ENCODE measurements at regions not wholly inside any gene's neighbourhood (a gene's known extent, or its start where the extent isn't known, plus 50 kb on each side); places are given as distances from the start of the nearest gene placed in this dataset.

GRCh38 chr5:105696440-105696839, 1974.3 kb downstream of the EFNA5 start:
- BruUV-seq (replicated peaks) = no TSS peak
- Histone ChIP-seq H3K9me1 (replicated peaks; ENCODE audit: control insufficient read depth, extremely low read depth, insufficient read depth, low read length) (no peaks in the 10 kb centered on the region), H3K9me3 (replicated peaks; ENCODE audit: control insufficient read depth, insufficient read depth, low read length) (no peaks in the 10 kb centered on the region), H3K4me2 (ENCODE audit: insufficient read depth, low read length) (no peak overlapping the region), H4K20me1 (replicated peaks; ENCODE audit: control insufficient read depth, extremely low read depth, insufficient read depth, low read length) (no peaks in the 10 kb centered on the region), H3K36me3 (ENCODE audit: control insufficient read depth in 2 of 2, extremely low read depth in 1 of 2, insufficient read depth in 2 of 2, low read length in 2 of 2) (no peaks in the 10 kb centered on the region), H3K27ac (ENCODE audit: insufficient read depth, low read depth, low read length) (no peak overlapping the region), H2AFZ (ENCODE audit: low read depth, low read length) (no peak overlapping the region), H3K4me1 (ENCODE audit: control insufficient read depth, extremely low read depth, insufficient read depth, low read length) (no peaks in the 10 kb centered on the region), H3K27me3 (ENCODE audit: control insufficient read depth in 2 of 2, insufficient read depth in 2 of 2, low read length in 2 of 2) (no peaks in the 10 kb centered on the region), H3K4me3 (replicated peaks in 1 of 3; ENCODE audit: insufficient read depth in 1 of 3, low read depth in 1 of 3, low read length in 3 of 3) (no peak overlapping the region), H3K79me2 (ENCODE audit: control insufficient read depth, insufficient read depth, low read length) (no peaks in the 10 kb centered on the region), H3K9ac (replicated peaks; ENCODE audit: extremely low read depth, insufficient read depth, low read length) (no peak overlapping the region)
- dilution Hi-C loops (cut with MboI; ENCODE audit: extremely low pct_ligation_motif_present, low sequenced_read_pairs) = no loop called here
- ChIA-PET POLR2A (no interaction called here), CTCF (no interaction called here)
- FAIRE-seq (no peak), DNase-seq (ENCODE audit: low read depth, low spot score) (no peak)
- intact Hi-C loops (cut with micrococcal nuclease) = no loop called here
- no peak for TF ChIP-seq CTCF (IDR thresholded peaks at IDR 0.05; ENCODE audit: extremely low read depth in 1 of 2, insufficient read depth in 1 of 2, low read depth in 1 of 2, low read length in 2 of 2)
- TF ChIP-seq EZH2 (IDR thresholded peaks at IDR 0.05; ENCODE audit: borderline replicate concordance, low read depth, low read length, severe bottlenecking) = no peak
- no peak for TF ChIP-seq GATA2 (IDR thresholded peaks at IDR 0.05; ENCODE audit: insufficient read depth, insufficient read length, low read depth, low read length)
- no peak for TF ChIP-seq FOS (IDR thresholded peaks at IDR 0.05; ENCODE audit: borderline replicate concordance, insufficient read depth, low read length)
- no peak for TF ChIP-seq MYC (IDR thresholded peaks at IDR 0.05; ENCODE audit: low read depth, low read length)
- no peak for TF ChIP-seq JUN (IDR thresholded peaks at IDR 0.05; ENCODE audit: borderline replicate concordance, insufficient read depth, insufficient read length, low read depth)
- TF ChIP-seq POLR2AphosphoS5 (IDR thresholded peaks at IDR 0.05; ENCODE audit: insufficient read depth, low read depth, low read length) = no peak
- TF ChIP-seq MAX (IDR thresholded peaks at IDR 0.05; ENCODE audit: insufficient read depth, insufficient read length) = no peak
- TF ChIP-seq POLR2A (IDR thresholded peaks at IDR 0.05; ENCODE audit: low read depth, low read length) = no peak

Data from endothelial cell of umbilical vein (primary cell).